Ishikawa (cell line): ENCODE measurements at regions not wholly inside any gene's neighbourhood (a gene's known extent, or its start where the extent isn't known, plus 50 kb on each side); places are given as distances from the start of the nearest gene placed in this dataset.

Source experiments
- CREB1 ChIP-seq: IDR thresholded peaks from 2 replicates; pipeline ENCODE4 v1.6.1; 2012; ENCODE audit warnings: low read depth
- EGR1 ChIP-seq: IDR thresholded peaks from 2 replicates; pipeline ENCODE4 v1.6.1; 2012
- EP300 ChIP-seq: IDR thresholded peaks from 2 replicates; pipeline ENCODE4 v1.6.1; 2012; ENCODE audit warnings: borderline replicate concordance
- FOXM1 ChIP-seq: IDR thresholded peaks from 2 replicates; pipeline ENCODE4 v1.6.1; 2012; ENCODE audit warnings: low read depth, borderline replicate concordance
- NFIC ChIP-seq: IDR thresholded peaks from 2 replicates; pipeline ENCODE4 v1.6.1; 2012
- RAD21 ChIP-seq: IDR thresholded peaks from 2 replicates; pipeline ENCODE4 v1.6.1; 2012; ENCODE audit warnings: low read depth
- TAF1 ChIP-seq: IDR thresholded peaks from 2 replicates; pipeline ENCODE4 v1.6.1; 2012; ENCODE audit warnings: low read depth, mild to moderate bottlenecking
- YY1 ChIP-seq: IDR thresholded peaks from 2 replicates; pipeline ENCODE4 v1.6.1; 2012; ENCODE audit warnings: low read depth
- TF ChIP-seq, protein P1 (sequence below): IDR thresholded peaks from 2 replicates; pipeline ENCODE4 v1.6.1; 2012; ENCODE audit warnings: low read depth, mild to moderate bottlenecking
- TF ChIP-seq, protein P2 (sequence below): IDR thresholded peaks from 2 replicates; pipeline ENCODE4 v1.6.1; 2012
- TF ChIP-seq, protein P3 (sequence below): IDR thresholded peaks from 2 replicates; pipeline ENCODE4 v1.6.1; 2012

DNA sequence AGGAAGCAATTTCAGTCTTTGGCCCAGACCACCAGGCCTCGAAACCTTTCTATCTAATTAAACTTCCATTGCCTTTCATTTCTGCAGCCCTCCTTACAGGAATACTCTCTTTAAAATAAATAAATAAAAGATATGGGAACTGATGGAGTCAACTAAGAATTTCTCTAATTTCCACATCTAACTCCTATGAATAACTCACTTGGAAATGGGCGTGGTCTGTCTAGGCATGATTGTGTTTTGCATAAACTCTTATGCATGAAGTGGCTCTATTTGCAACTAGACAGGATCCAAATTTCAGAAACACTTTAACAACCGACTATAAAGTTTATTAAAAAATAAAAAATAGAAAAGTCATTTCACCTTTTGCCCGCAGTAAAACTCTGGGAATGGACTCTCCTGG, 199.5 kb downstream of the ADSS2 start:
- TF ChIP-seq EGR1 (no peak), CREB1 (no peak), TAF1 (no peak), NFIC (no peak), FOXM1 (no peak), EP300 (no peak), RAD21 (no peak), YY1 (no peak)
- TF ChIP-seq, protein P1, sequence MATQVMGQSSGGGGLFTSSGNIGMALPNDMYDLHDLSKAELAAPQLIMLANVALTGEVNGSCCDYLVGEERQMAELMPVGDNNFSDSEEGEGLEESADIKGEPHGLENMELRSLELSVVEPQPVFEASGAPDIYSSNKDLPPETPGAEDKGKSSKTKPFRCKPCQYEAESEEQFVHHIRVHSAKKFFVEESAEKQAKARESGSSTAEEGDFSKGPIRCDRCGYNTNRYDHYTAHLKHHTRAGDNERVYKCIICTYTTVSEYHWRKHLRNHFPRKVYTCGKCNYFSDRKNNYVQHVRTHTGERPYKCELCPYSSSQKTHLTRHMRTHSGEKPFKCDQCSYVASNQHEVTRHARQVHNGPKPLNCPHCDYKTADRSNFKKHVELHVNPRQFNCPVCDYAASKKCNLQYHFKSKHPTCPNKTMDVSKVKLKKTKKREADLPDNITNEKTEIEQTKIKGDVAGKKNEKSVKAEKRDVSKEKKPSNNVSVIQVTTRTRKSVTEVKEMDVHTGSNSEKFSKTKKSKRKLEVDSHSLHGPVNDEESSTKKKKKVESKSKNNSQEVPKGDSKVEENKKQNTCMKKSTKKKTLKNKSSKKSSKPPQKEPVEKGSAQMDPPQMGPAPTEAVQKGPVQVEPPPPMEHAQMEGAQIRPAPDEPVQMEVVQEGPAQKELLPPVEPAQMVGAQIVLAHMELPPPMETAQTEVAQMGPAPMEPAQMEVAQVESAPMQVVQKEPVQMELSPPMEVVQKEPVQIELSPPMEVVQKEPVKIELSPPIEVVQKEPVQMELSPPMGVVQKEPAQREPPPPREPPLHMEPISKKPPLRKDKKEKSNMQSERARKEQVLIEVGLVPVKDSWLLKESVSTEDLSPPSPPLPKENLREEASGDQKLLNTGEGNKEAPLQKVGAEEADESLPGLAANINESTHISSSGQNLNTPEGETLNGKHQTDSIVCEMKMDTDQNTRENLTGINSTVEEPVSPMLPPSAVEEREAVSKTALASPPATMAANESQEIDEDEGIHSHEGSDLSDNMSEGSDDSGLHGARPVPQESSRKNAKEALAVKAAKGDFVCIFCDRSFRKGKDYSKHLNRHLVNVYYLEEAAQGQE: no peak
- TF ChIP-seq, protein P2, sequence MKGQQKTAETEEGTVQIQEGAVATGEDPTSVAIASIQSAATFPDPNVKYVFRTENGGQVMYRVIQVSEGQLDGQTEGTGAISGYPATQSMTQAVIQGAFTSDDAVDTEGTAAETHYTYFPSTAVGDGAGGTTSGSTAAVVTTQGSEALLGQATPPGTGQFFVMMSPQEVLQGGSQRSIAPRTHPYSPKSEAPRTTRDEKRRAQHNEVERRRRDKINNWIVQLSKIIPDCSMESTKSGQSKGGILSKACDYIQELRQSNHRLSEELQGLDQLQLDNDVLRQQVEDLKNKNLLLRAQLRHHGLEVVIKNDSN: no peak
- TF ChIP-seq, protein P3, sequence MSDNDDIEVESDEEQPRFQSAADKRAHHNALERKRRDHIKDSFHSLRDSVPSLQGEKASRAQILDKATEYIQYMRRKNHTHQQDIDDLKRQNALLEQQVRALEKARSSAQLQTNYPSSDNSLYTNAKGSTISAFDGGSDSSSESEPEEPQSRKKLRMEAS: no peak
